ENCODE measurements at regions not wholly inside any gene's neighbourhood (a gene's known extent, or its start where the extent isn't known, plus 50 kb on each side); places are given as distances from the start of the nearest gene placed in this dataset.

GRCh38 chr7:84790882-84791281 lies 396.0 kb downstream of the SEMA3D start:
- TF ChIP-seq CTCF (IDR thresholded peaks at IDR 0.05): no peak
- TF ChIP-seq POLR2A (IDR thresholded peaks at IDR 0.05): no peak
- no peak for TF ChIP-seq EP300 (IDR thresholded peaks at IDR 0.05)
